GM21717 (cell line): ENCODE measurements at regions not wholly inside any gene's neighbourhood (a gene's known extent, or its start where the extent isn't known, plus 50 kb on each side); places are given as distances from the start of the nearest gene placed in this dataset.
"Not testable (repeated sequence)": the region's sequence is repeated elsewhere in the genome, so short reads cannot be mapped to it uniquely, and the experiment has no call there.

Experiments
- ATAC-seq: cut with Tn5 transposase; IDR thresholded peaks from one replicate; pipeline ENCODE4 v1.9.1; 2021; ENCODE audit warnings: mild to moderate bottlenecking, moderate library complexity; ENCODE audit not compliant: unreplicated experiment

DNA sequence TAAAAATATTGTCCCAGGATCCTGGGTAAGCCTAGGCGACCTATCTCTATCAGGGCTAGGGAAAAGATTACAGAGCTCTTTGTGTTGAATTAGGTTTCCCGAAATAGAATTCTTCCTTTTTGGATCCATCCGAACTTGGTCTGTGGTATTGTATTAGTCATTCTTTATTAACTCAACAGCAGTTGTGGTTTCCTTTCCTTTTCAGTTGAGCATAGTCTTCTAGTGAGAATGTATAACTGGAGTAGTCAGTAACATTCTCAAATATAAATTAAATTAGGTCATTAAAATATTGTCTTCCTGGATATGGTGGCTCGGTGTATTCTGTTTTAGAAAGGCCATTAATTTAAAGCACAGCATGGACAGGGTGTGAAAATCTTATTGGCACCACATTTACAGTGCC lies 520.4 kb downstream of the NLGN4X start:
- no peak for ATAC-seq

DNA sequence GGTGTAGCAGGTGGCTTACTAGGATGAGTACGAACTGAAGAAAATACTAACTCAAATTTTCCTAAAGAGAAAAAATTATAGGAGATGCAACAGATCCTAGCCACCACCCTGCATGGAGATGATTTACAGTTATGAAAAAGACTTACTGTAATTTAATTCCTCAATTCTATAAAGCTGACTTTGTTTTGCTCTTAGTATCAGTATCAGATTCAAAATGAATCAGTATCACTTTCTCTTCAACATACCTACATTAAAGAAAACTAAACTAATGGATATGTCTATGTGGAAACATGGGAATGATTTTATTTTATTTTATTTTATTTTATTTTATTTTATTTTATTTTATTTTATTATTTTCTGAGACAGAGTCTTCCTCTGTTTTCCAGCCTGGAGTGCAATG lies 525.8 kb downstream of the NLGN4X start:
- no peak for ATAC-seq

DNA sequence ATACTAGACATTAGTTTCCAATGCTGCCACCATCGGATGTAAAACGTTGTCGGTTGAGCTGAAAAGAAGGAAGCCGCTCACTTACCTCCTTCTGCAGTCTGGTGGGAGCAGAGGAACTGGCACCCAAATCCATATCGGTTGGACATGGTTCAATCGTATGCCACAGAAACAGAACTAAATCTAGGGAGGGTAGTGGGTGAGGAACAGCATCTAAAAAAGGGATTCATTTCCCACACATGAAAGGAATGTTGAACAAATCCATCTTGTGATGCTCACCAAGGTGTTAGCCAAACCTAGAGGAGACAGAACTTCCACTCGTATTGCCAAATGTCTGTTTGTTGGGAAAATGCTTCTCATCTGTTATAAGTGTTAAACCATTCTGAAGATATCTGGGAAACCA lies 532.7 kb downstream of the NLGN4X start:
- no peak for ATAC-seq

DNA sequence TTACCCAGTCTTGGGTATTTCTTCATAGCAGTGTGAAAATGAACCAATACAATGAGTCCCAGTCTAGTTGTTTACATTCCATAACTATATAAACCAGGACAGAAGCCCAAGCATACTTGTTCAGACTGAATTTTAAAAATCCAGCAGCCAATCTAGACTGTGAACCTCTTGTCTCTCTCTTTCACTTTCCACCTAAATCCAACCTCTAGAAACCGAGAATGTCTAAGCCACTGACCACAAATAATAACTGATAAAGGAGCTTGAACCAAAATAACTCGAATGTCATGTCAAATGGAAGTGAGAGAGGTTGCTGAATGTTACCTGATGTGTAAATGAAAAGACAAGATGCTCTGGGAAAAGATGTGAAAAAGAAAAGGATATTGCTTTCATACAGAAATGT lies 544.7 kb downstream of the NLGN4X start:
- no peak for ATAC-seq

DNA sequence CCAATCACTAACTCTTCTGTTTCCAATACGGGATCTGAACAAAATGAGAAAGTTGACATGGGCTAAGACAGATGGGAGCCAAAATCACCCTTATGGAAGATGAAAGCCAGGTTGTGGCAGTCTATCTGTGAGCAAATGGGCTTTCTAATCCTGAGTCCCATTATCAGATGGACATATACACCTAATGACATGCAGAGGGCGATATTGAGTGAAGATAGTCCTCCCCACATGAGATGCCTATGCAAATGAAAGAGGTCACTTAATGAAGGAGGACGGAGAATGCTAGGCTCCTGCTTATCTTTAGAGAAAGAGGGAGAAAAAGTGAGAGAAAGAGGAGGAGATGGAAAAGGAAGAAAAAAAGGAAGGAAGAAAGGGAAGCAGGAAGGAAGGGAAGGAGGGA lies 547.5 kb downstream of the NLGN4X start:
- no peak for ATAC-seq

DNA sequence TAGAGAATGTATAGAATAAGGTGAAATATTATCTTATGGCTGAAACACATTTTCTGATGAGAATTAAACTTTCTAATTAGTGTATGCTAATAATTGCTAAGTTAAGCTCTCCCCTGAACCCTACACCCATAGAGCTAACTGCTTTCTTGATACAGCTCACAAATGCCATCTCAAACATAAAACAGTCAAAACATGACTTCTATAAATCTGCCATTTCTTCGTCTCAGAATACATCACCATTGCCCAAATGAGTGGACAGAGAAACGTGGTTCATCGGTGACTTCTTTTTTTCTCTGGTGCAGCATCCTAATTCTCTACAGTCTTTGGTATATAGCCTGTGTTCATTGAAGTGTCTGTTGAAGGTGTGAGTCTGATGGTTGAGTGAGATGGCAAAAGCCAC lies 554.6 kb downstream of the NLGN4X start:
- ATAC-seq, result no peak

DNA sequence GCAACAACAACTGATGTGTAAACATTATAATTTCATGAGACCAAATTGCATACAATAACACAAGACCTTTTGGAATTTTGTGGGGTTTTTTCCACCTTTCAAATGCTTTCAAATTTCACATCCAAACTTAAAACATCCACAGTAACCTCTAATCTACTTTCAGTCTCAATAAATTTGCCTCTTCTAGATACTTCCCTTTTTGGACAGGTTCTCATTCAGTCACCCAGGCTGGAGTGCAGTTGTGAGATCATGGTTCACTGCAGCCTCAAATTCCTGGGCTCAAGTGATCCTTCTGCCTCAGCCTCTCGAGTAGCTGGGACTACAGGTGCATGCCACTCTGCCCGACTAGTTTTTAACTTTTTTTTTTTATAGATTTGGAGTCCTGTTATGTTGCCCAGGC lies 556.6 kb downstream of the NLGN4X start:
- ATAC-seq, result no peak

DNA sequence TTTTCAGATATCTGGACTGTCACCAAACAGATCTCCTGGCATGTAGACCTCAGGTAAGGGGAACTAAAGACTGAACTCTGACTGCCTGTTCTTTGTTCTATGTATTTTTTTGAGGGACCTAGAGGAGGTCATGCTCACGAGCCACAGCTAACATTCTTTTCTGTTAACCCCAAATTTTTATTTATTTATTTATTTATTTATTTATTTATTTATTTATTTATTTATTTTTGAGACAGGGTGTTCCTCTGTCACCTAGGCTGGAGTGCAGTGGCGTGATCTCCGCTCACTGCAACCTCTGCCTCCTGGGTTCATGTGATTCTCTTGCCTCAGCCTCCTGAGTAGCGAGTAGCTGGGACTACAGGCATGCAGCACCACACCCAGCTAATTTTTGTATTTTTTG lies 562.0 kb downstream of the NLGN4X start:
- not testable (repeated sequence) for ATAC-seq

DNA sequence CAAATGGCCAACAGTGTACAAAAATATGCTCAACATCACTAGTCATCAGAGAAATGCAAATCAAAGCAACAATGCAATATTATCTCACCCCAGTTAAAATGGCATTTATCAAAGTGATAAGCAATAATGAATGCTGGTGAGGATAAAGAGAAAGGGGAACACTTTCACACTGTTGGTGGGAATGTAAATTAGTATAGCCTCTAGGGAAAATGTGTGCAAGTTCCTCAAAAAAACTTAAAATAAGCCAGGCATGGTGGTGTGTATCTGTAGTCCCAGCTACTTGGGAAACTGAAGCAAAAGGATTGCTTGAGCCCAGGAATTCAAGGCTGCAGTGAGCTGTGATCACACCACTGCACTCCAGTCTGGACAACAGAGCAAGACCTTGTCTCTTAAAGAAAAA lies 572.1 kb downstream of the NLGN4X start:
- no peak for ATAC-seq

DNA sequence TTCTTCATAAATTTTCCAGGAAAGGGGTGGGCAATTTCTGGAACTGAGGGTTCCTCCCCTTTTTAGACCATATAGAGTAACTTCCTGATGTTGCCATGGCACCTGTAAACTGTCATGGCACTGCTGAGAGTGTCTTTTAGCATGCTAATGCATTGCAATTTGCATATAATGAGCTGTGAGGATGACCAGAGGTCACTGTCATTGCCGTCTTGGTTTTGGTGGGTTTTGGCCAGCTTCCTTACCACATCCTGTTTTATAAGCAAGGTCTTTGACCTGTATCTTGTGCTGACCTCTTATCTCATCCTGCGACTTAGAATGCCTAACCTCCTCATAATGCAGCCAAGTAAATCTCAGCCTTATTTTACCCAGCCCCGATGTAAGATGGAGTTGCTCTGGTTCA lies 577.8 kb downstream of the NLGN4X start:
- ATAC-seq, result no peak

DNA sequence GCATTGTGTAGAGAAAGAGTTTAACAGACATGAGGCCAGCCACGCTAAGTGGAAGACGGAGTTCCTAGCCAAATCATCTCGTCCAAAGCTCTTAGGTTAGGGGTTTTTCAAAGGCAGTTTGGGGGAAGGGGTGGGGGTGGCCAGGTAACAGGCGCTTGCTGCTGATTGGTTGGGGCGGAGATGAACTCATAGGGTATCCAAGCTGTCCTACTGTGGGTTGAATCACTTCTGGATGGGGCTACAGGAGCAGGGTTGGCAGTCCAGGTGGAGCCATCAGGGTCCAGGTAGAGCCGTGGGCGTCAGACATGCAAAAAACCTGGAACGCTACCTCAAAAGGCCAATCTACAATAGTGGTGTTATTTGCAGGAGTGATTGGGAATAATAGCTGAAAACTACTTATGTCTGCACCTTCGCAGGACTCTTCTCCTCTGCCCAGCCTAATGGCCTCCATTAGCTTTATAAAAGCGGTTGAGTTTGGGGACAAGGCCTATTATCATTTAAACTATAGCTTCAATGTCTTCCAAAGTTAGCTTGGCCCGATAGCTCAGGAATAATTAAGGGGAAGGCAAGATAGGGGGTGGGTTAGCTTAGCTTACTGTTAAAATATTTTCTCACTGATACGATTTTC lies 579.6 kb downstream of the NLGN4X start:
- no peak for ATAC-seq

DNA sequence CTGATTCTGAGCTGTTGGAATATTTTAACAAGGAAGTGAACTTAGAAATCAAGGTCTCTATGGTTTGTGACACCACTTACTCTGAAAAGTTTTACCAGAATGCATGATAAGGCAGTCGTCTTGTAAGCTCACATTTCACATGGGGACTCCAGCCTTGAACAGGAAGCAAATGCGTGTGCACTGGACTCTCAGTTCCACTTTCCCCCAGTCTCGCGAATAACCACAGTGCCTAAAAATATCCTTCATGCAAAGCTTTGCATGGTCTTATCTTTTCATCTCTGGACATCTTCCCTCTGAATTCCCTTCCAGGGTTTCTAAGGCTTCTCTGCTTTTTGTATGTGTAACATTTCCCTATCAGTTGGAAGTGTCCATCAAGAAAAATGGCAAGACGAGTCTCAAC lies 581.8 kb downstream of the NLGN4X start:
- ATAC-seq, result peak; percentile 99

DNA sequence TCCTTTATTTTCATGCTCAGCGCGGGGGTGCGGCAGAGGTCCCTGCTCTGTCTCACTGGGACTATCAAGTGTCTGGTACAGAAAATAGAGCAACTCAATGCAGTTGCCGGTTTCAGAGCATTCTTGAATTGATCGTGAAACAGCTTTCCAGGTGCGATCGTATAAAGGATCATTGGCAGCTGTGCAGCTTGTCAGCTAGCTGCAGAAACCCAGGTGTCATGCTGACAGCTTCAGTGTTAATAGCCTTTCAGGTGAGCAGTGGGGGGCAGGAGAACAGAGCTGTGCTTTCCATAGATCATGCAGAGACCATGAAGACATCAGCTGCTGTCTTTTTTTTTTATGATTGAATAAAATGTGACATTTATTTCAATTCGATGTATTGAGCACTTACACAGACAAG lies 583.9 kb downstream of the NLGN4X start:
- no peak for ATAC-seq

DNA sequence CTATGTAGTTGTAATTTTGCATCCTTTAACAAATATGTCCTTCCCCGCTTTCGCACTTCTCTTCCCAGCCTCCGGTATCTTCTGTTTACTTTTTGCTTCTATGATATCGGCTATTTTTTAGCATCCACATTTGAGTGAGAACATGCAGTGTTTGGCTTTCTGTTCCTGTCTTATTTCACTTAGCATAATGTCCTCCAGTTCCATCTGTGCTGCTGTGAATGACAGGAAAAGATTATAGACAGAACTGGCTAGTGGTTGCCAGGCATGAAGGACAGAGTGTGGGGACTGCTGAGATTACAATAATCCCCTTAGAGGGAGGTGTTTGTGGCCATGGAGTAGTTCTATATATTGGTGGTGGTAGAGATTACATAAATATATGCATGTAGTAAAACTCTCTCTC lies 588.6 kb downstream of the NLGN4X start:
- ATAC-seq, result no peak

DNA sequence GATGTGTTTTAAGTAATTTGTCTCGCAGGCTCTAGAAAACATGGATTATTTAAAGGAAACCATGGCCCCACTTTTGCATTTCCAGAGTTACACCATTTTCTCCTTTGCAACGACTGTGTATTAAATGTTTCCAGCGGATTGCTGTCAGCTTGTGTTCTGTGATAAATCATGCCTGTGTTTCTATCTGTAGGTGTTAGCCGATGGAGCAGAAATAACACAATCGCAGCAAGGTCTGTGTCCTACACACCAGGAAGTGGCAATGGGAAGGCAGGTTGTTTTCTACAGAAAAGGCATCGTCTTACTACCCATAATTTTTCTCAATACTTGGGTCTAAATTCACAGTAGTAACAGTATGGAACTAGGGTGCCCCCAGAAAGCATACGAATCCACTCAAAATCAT lies 590.1 kb downstream of the NLGN4X start:
- no peak for ATAC-seq

DNA sequence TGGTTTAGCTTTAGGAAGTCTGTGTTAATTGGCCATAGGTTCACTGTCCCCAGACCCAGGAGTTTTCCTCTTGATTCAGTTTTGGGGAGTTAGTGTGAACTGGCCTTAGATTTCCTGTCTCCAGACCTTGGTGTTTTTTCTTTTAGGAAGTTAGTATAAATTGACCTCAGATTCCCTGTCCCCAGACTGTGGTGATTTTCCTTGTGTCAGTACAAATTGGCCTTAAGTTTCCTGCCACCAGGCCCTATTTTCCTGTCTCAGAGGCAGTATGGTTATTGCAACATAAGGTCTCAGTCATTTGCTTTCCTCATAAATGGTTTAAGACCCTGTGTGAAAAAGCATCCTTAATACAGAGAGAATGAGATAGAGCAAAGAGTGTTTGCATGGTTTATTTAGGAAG lies 595.8 kb downstream of the NLGN4X start:
- no peak for ATAC-seq

DNA sequence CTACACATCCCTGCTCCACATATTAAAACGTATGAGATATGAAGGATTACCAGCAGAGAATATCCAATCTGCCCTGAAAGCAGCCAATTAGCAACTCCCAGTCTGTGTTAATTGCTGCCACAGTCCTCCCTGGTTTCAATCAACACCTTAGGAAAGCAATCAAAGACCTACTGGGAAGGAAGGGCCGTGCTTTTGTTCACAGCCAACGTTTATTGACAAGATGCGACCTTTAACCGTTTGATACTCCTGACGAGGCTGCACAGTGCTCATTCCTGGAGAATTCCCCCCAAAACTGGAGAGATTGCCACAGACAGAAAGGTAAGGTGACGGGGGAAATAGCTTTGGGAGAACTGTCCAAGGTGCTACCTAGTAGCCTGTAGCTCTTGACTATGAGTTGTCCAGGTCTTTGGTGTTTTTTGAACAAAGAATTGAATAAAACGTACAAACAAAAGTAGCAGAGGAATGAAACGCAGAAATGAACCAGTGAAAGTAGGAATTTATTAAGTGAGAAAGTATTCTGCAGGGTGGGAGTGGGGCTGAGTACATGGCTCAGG lies 596.5 kb downstream of the NLGN4X start:
- no peak for ATAC-seq

DNA sequence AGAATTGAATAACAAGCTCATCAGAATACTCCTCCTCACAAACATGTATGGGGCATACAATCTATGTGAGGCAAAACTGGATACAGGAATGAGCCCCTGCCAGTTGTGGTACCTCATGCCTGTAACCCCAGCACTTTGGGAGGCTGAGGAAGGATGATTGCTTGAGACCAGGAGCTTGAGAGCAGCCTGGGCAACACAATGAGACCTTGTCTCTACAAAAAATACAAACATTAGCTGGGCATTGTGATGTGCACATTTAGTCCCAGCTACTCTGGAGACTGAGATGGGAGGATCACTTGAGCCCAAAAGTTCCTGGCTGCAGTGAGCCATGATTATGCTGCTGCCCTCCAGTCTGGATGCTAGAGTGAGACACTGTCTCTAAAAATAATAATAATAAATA lies 611.0 kb downstream of the NLGN4X start:
- ATAC-seq, result no peak

DNA sequence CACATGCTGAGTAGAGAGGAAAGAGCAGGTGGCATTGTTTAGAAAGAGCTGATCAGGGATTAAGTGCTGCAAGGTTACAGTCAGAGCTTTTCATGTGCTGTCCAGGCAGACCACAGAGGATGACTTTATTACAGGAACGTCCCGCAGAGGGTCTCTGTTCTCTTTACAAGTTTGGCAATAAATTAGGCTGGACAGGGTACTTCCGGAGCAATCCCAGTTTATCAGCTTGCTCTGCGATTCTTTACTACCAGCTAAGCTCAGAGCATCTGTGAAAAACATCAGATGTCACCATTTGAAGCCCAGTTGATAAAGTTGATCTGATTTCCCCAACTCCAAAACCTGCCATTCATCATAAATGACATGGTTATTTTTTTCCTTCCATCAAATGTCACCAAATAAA lies 633.1 kb downstream of the NLGN4X start:
- no peak for ATAC-seq

DNA sequence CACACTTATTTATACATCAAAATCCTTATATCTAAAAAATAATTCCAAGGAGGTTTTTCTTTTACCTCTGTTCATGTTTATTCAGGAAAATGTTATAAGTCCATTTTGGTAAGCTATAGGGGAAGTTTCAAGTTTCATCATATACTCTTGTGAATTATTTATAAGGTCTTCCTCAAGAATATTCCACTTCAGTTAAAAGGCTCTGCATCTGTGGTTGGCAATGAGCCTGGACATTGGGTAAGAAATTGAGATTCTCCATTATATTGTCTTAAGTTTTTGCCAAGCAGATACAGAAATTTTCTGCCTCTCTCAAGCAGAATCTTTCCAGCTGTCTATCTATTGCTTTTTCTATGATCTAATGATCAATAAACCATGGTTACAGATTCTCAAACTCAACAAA lies 641.9 kb downstream of the NLGN4X start:
- no peak for ATAC-seq

DNA sequence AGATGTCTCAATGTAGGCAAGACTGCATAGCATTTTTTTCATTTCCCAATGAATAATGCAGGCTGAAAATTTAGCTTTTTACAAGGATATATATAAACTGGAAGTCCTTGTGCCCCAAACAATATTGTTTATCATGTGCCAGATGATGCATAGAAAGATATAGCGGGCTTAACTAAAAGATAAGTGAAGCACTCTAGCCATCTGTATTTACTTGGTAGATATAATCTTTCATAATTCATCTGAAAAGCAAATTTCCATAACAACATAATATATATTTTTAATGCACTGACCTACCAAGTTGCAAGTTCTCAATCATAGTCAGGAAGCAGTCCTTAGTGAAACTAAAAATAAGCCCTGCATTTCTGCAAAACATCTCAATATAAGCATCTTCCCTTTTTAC lies 653.3 kb downstream of the NLGN4X start:
- ATAC-seq, result no peak

DNA sequence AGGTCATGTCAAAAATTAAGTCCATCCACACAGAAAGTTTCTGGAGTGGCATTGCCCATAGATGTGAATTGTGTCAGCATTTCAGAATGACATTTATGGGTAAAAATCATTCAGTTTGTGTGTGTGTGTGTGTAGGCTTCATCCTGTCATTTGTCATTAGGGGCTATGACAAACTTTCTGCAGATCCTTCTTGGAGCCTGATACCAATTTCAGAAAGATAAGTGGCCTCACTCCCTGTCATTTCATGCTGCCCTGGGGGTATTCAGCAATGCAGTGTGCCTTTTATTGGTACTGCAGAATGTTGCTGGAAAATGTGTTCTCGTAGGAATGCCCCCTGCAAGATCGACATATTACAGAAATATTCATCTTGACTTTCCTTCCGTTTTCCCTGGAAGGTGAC lies 659.7 kb downstream of the NLGN4X start:
- ATAC-seq, result no peak

DNA sequence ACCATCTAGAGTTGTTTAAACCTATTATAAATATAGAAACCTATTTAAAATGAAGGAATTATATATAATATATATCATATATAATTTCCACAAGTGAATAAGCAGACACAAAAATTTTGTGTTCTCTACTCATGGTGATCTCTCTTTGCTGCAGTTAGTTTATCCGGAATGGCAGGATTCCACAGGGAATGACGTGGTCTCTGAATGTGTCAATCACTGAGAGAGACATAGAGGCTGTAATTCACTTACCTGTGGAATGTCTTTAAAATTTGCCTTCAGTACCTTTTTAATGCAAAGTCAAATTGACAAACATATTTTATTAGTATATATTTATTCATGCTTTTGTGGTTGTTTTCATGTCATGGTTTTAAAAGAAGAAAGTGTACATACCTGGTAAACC lies 669.3 kb downstream of the NLGN4X start:
- no peak for ATAC-seq
